PC-3 (cell line): ENCODE measurements at regions not wholly inside any gene's neighbourhood (a gene's known extent, or its start where the extent isn't known, plus 50 kb on each side); places are given as distances from the start of the nearest gene placed in this dataset.

Source experiments
- EZH2 ChIP-seq: fragments of 300-600 bp; sonication (generic); IDR thresholded peaks from one replicate; pipeline ENCODE4 v1.6.1; 2017; ENCODE audit warnings: antibody characterized with exemption, mild to moderate bottlenecking, low read length; ENCODE audit not compliant: unreplicated experiment
- EZH2phosphoT487 ChIP-seq: fragments of 300-600 bp; sonication (generic); IDR thresholded peaks from 2 replicates; pipeline ENCODE4 v1.6.1; 2018; ENCODE audit warnings: mild to moderate bottlenecking, antibody characterized with exemption, low read length, borderline replicate concordance
- TF ChIP-seq, protein P1 (sequence below): fragments of 300-600 bp; sonication (generic); conservative IDR thresholded peaks from 2 replicates; pipeline ENCODE4 v1.5.1; 2017; ENCODE audit warnings: antibody characterized with exemption, low read depth, mild to moderate bottlenecking, low read length

DNA sequence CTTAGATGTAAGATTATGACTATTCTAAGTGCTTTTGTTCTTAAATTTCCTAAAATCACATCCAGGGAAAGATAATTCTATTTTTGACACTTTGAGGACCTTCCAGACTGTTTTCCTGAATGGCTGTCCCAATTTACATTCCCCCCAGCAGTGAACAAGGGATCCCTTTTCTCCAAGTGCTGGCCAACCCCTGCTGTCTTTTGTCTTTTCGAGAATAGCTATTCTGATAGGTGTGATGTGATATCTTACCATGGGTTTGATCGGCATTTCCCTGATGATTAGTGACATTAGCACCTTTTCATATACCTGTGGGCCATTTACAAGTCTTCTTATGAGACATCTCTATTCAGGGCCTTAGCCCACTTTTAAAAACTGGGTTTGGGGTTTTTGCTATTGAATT, 526.7 kb upstream of the FZD8 start:
- TF ChIP-seq, protein P1, sequence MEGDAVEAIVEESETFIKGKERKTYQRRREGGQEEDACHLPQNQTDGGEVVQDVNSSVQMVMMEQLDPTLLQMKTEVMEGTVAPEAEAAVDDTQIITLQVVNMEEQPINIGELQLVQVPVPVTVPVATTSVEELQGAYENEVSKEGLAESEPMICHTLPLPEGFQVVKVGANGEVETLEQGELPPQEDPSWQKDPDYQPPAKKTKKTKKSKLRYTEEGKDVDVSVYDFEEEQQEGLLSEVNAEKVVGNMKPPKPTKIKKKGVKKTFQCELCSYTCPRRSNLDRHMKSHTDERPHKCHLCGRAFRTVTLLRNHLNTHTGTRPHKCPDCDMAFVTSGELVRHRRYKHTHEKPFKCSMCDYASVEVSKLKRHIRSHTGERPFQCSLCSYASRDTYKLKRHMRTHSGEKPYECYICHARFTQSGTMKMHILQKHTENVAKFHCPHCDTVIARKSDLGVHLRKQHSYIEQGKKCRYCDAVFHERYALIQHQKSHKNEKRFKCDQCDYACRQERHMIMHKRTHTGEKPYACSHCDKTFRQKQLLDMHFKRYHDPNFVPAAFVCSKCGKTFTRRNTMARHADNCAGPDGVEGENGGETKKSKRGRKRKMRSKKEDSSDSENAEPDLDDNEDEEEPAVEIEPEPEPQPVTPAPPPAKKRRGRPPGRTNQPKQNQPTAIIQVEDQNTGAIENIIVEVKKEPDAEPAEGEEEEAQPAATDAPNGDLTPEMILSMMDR = no peak
- no peak for TF ChIP-seq EZH2
- TF ChIP-seq EZH2phosphoT487 = no peak
